K562 (cell line): ENCODE measurements at regions not wholly inside any gene's neighbourhood (a gene's known extent, or its start where the extent isn't known, plus 50 kb on each side); places are given as distances from the start of the nearest gene placed in this dataset.
A peak's percentile ranks its signal among the peaks of the same experiment; 100 is the strongest.

Experiments used
- CREB3L1 ChIP-seq: fragments of 450-650 bp; IDR thresholded peaks from 2 replicates; pipeline ENCODE4 v1.6.1; 2014; ENCODE audit warnings: low read depth, mild to moderate bottlenecking, moderate library complexity, borderline replicate concordance
- CXXC5 ChIP-seq: fragments of 250-450 bp; sonication (Bioruptor Pico); IDR thresholded peaks from 2 replicates; pipeline ENCODE4 v1.8.0; 2022; ENCODE audit warnings: inconsistent platforms, mild to moderate bottlenecking, moderate library complexity
- FOSL1 ChIP-seq: fragments of 200-800 bp; sonication (Bioruptor generic); conservative IDR thresholded peaks from 2 replicates; pipeline ENCODE4 v1.6.1; 2016; ENCODE audit warnings: missing genetic modification characterization, missing compliant biosample characterization
- FOXP1 ChIP-seq: sonication (generic); formaldehyde crosslinking; IDR thresholded peaks from 2 replicates; pipeline ENCODE4 v1.8.0; 2022; ENCODE audit warnings: mild to moderate bottlenecking, missing genetic modification reagents
- HLTF ChIP-seq: fragments of 450-650 bp; IDR thresholded peaks from 2 replicates; pipeline ENCODE4 v1.6.1; 2016
- HNRNPLL ChIP-seq: fragments of 200-400 bp; formaldehyde crosslinking; IDR thresholded peaks from 2 replicates; pipeline ENCODE4 v1.6.1; 2017; ENCODE audit warnings: low read length, low read depth, mild to moderate bottlenecking; ENCODE audit not compliant: poor library complexity, severe bottlenecking
- JUNB ChIP-seq: fragments of 450-650 bp; formaldehyde crosslinking; conservative IDR thresholded peaks from 2 replicates; pipeline ENCODE4 v1.4.0; 2020; ENCODE audit warnings: mild to moderate bottlenecking
- KAT7 ChIP-seq: sonication (generic); formaldehyde crosslinking; IDR thresholded peaks from 2 replicates; pipeline ENCODE4 v1.8.0; 2022; ENCODE audit warnings: missing genetic modification reagents, mild to moderate bottlenecking, borderline replicate concordance
- MYC ChIP-seq, 2 experiments: fragments of 250-450 bp in 1 of 2; sonication (Bioruptor Pico) in 1 of 2; IDR thresholded peaks; 2 replicates each; pipeline versions ENCODE4 v1.5.1 to v1.6.1; 2012 to 2021; ENCODE audit warnings: low read depth in 2 of 2, borderline replicate concordance in 1 of 2, improper control_type of control experiment in 1 of 2, low read length in 1 of 2, mild to moderate bottlenecking in 1 of 2, moderate library complexity in 1 of 2
- SP1 ChIP-seq: sonication (generic); formaldehyde crosslinking; IDR thresholded peaks from 2 replicates; pipeline ENCODE4 v1.8.1; 2022; ENCODE audit warnings: mild to moderate bottlenecking, missing genetic modification reagents
- TAF15 ChIP-seq: fragments of 200-400 bp; formaldehyde crosslinking; IDR thresholded peaks from 2 replicates; pipeline ENCODE4 v1.6.1; 2017; ENCODE audit warnings: mild to moderate bottlenecking, low read depth, low read length, moderate library complexity
- VEZF1 ChIP-seq: fragments of 200-800 bp; sonication (Bioruptor generic); IDR thresholded peaks from 2 replicates; pipeline ENCODE4 v1.6.1; 2017; ENCODE audit warnings: missing genetic modification characterization, missing compliant biosample characterization
- ZNF133 ChIP-seq: fragments of 250-450 bp; sonication (Bioruptor Pico); IDR thresholded peaks from 2 replicates; pipeline ENCODE4 v1.4.0; 2020; ENCODE audit warnings: mild to moderate bottlenecking
- ZNF217 ChIP-seq: sonication (generic); formaldehyde crosslinking; IDR thresholded peaks from 2 replicates; pipeline ENCODE4 v1.8.0; 2022; ENCODE audit warnings: mild to moderate bottlenecking, missing genetic modification reagents
- ZNF551 ChIP-seq: fragments of 250-450 bp; sonication (Bioruptor Pico); IDR thresholded peaks from 2 replicates; pipeline ENCODE4 v1.5.0; 2021; ENCODE audit warnings: mild to moderate bottlenecking, moderate library complexity
- ZNF668 ChIP-seq: fragments of 250-450 bp; sonication (Bioruptor Pico); IDR thresholded peaks from 2 replicates; pipeline ENCODE4 v1.8.0; 2022; ENCODE audit warnings: mild to moderate bottlenecking, inconsistent platforms
- ZNF740 ChIP-seq, 3 experiments: fragments of 200-800 bp in 1 of 3; sonication (Bioruptor generic) in 1 of 3; sonication (generic) in 1 of 3; formaldehyde crosslinking in 1 of 3; IDR thresholded peaks; 2 replicates each; pipeline versions ENCODE4 v1.6.1 to v1.8.0; 2016 to 2022; ENCODE audit warnings: mild to moderate bottlenecking in 2 of 3, missing compliant biosample characterization in 2 of 3, missing genetic modification characterization in 2 of 3, missing genetic modification reagents in 1 of 3
- TF ChIP-seq, protein P1 (sequence below), 2 experiments: fragments of 200-800 bp in 1 of 2; sonication (Bioruptor generic) in 1 of 2; sonication (generic) in 1 of 2; formaldehyde crosslinking in 1 of 2; IDR thresholded peaks in 1 of 2; conservative IDR thresholded peaks in 1 of 2; 2 replicates each; pipeline versions ENCODE4 v1.5.0 to v1.6.1; 2016 to 2020; ENCODE audit warnings: missing compliant biosample characterization in 1 of 2, missing genetic modification characterization in 1 of 2, missing genetic modification reagents in 1 of 2

DNA sequence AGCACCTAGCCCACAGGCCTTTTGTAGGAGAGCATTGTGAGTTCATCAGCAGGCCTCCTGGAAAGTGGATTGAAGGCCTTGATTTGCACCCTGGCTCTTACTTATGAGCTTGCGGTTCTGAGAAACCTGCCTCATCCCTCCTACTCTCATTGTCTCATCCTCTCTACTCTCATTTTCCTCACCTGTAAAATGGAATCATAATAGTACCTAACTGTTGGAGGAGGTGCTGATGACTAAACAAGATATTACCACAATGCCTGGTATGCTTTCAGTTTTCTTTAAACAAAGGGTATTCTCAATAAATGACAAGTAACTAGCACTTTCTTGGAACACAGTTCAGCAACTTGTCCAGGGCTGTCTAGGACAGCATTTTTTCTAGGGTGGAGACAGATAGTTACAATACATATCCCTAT lies 243.1 kb upstream of the MAF start (continued):
- TF ChIP-seq, protein P1, sequence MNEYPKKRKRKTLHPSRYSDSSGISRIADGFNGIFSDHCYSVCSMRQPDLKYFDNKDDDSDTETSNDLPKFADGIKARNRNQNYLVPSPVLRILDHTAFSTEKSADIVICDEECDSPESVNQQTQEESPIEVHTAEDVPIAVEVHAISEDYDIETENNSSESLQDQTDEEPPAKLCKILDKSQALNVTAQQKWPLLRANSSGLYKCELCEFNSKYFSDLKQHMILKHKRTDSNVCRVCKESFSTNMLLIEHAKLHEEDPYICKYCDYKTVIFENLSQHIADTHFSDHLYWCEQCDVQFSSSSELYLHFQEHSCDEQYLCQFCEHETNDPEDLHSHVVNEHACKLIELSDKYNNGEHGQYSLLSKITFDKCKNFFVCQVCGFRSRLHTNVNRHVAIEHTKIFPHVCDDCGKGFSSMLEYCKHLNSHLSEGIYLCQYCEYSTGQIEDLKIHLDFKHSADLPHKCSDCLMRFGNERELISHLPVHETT (CRISPR knock-in tag; conservative IDR thresholded peaks at IDR 0.05 in 1 of 2, IDR thresholded peaks at IDR 0.05 in 1 of 2): 0 out of 4 replicates have a peak, but pooled peaks of 1 of the 2 experiments have one; percentile 1
- TF ChIP-seq JUNB (CRISPR knock-in tag) (no peak), TAF15 (no peak), VEZF1 (CRISPR knock-in tag) (0 out of 2 replicates have a peak, but pooled peaks have one; percentile 16), SP1 (no peak), MYC (IDR thresholded peaks at IDR 0.05; ENCODE audit: low read depth, low read length) (no peak), MYC (CRISPR knock-in tag; IDR thresholded peaks at IDR 0.05; ENCODE audit: borderline replicate concordance, low read depth) (peak; percentile 25; the same call in 1 of the 2 replicates), ZNF668 (no peak), CREB3L1 (no peak), FOSL1 (tag) (no peak), ZNF551 (CRISPR knock-in tag) (no peak), ZNF133 (CRISPR knock-in tag) (no peak), KAT7 (CRISPR knock-in tag) (no peak), ZNF217 (CRISPR knock-in tag) (no peak), HNRNPLL (no peak), HLTF (no peak), FOXP1 (no peak), CXXC5 (CRISPR knock-in tag) (no peak), ZNF740 (CRISPR knock-in tag; IDR thresholded peaks at IDR 0.05) (no peak), ZNF740 (tag; IDR thresholded peaks at IDR 0.05) (no peak)
